GM12878 (cell line): ENCODE measurements at regions not wholly inside any gene's neighbourhood (a gene's known extent, or its start where the extent isn't known, plus 50 kb on each side); places are given as distances from the start of the nearest gene placed in this dataset.

Source experiments
- ATAC-seq: fragments of 200-7000 bp; cut with Tn5 transposase; 3 replicates; pipeline ENCODE4 v1.9.1; 2020; ENCODE audit warnings: mild to moderate bottlenecking, moderate library complexity
- BruUV-seq: library from RNA; stranded (reverse); fragments of 400-500 nt; replicated peaks from 2 replicates; lab custom pipeline; 2021; lab: Mats Ljungman, UMichigan
- CTCF ChIA-PET: fragments of 300-600 bp; sonication (Branson Sonifier 250); formaldehyde crosslinking; extraction: SDS; loops from one replicate; lab custom pipeline; 2021; ENCODE audit warnings: inconsistent platforms; lab: Yijun Ruan, JAX
- POLR2A ChIA-PET: fragments of 350-600 bp; formaldehyde crosslinking; extraction: SDS; loops from one replicate; lab custom pipeline; 2021; ENCODE audit warnings: inconsistent platforms; lab: Charles Lee
- RAD21 ChIA-PET: fragments of 300-600 bp; sonication (Branson Sonifier 250); formaldehyde crosslinking; loops from one replicate; lab custom pipeline; 2023; ENCODE audit warnings: antibody characterized with exemption; ENCODE audit not compliant: unreplicated experiment; lab: Charles Lee
- SMC1A ChIA-PET: fragments of 300-600 bp; sonication (Branson Sonifier 250); formaldehyde crosslinking; loops from one replicate; lab custom pipeline; 2023; ENCODE audit not compliant: unreplicated experiment, uncharacterized antibody; lab: Charles Lee
- DNase-seq: peaks from one replicate; pipeline ENCODE4 v3.0.0-alpha.2; 2011; ENCODE audit warnings: low read depth, low spot score
- FAIRE-seq: peaks from 3 replicates; lab custom pipeline; 2011; peaks lifted over from hg19 to GRCh38; lab: Jason Lieb, UNC
- H2AFZ ChIP-seq: 2 replicates; pipeline ENCODE4 v1.6.0; 2011; ENCODE audit warnings: low read depth, low read length, control low read depth; ENCODE audit not compliant: control insufficient read depth
- H3K27ac ChIP-seq: 2 replicates; pipeline ENCODE4 v1.5.1; 2011; ENCODE audit warnings: control low read depth; ENCODE audit not compliant: control insufficient read depth, insufficient read depth
- H3K27me3 ChIP-seq, 2 experiments: replicated peaks in 1 of 2; 2 replicates each; pipeline versions ENCODE4 v1.6.0 to v1.6.1; 2011; ENCODE audit warnings: low read length in 1 of 2; ENCODE audit not compliant: control insufficient read depth in 2 of 2, insufficient read depth in 2 of 2
- H3K36me3 ChIP-seq, 2 experiments: 2 replicates each; pipeline ENCODE4 v1.5.1; 2011; ENCODE audit warnings: low read length in 1 of 2; ENCODE audit not compliant: control insufficient read depth in 2 of 2, insufficient read depth in 2 of 2
- H3K4me1 ChIP-seq: 2 replicates; pipeline ENCODE4 v1.6.1; 2011; ENCODE audit warnings: mild to moderate bottlenecking, low read length, moderate library complexity, mixed read lengths; ENCODE audit not compliant: control insufficient read depth, insufficient read depth
- H3K4me2 ChIP-seq: 2 replicates; pipeline ENCODE4 v1.6.0; 2011; ENCODE audit warnings: control low read depth; ENCODE audit not compliant: control insufficient read depth, insufficient read depth
- H3K4me3 ChIP-seq: fragments of 200-600 bp; sonication (generic); 2 replicates; pipeline ENCODE4 v1.5.1; 2016
- H3K79me2 ChIP-seq: 2 replicates; pipeline ENCODE4 v1.6.0; 2011; ENCODE audit warnings: low read length; ENCODE audit not compliant: control insufficient read depth, insufficient read depth
- H3K9ac ChIP-seq: 2 replicates; pipeline ENCODE4 v1.8.0; 2011; ENCODE audit warnings: low read length, control low read depth, mixed read lengths; ENCODE audit not compliant: control insufficient read depth, insufficient read depth
- H3K9me3 ChIP-seq: replicated peaks from 3 replicates; pipeline ENCODE4 v1.5.1; 2011; ENCODE audit warnings: mild to moderate bottlenecking, low read length; ENCODE audit not compliant: control insufficient read depth, insufficient read depth
- H4K20me1 ChIP-seq: 2 replicates; pipeline ENCODE4 v1.6.0; 2011; ENCODE audit not compliant: control insufficient read depth, insufficient read depth
- ASH2L ChIP-seq: fragments of 300-600, 200-600 bp; sonication (generic); IDR thresholded peaks from 2 replicates; pipeline ENCODE4 v1.6.1; 2017; ENCODE audit warnings: low read depth, mild to moderate bottlenecking, borderline replicate concordance
- CREB1 ChIP-seq: IDR thresholded peaks from 2 replicates; pipeline ENCODE4 v1.6.1; 2012; ENCODE audit warnings: low read depth, mild to moderate bottlenecking, inconsistent platforms
- EED ChIP-seq: sonication (generic); IDR thresholded peaks from 2 replicates; pipeline ENCODE4 v1.6.1; 2016; ENCODE audit warnings: antibody characterized with exemption, low read depth
- EGR1 ChIP-seq, 2 experiments: IDR thresholded peaks; 1 replicate in 1 of 2; 2 replicates in 1 of 2; pipeline ENCODE4 v1.6.1; 2011 to 2012; ENCODE audit warnings: low read depth in 2 of 2, low read length in 2 of 2, borderline replicate concordance in 1 of 2, mild to moderate bottlenecking in 1 of 2, moderate library complexity in 1 of 2
- JUNB ChIP-seq: IDR thresholded peaks from 2 replicates; pipeline ENCODE4 v1.6.1; 2016; ENCODE audit warnings: antibody characterized with exemption, mild to moderate bottlenecking
- KDM1A ChIP-seq: fragments of 200-600 bp; sonication (generic); IDR thresholded peaks from 2 replicates; pipeline ENCODE4 v1.6.1; 2016; ENCODE audit warnings: borderline replicate concordance
- NFXL1 ChIP-seq: fragments of 450-650 bp; IDR thresholded peaks from 2 replicates; pipeline ENCODE4 v1.6.1; 2017; ENCODE audit warnings: antibody characterized with exemption, mild to moderate bottlenecking, borderline replicate concordance
- RAD21 ChIP-seq: IDR thresholded peaks from 2 replicates; pipeline ENCODE4 v1.6.1; 2011; ENCODE audit warnings: mild to moderate bottlenecking, low read depth, low read length, moderate library complexity; ENCODE audit not compliant: insufficient read depth
- SPI1 ChIP-seq: IDR thresholded peaks from 2 replicates; pipeline ENCODE4 v1.6.1; 2011; ENCODE audit warnings: low read depth, mild to moderate bottlenecking, low read length, moderate library complexity, borderline replicate concordance; ENCODE audit not compliant: insufficient read depth
- SUZ12 ChIP-seq: fragments of 200-600 bp; sonication (generic); IDR thresholded peaks from one replicate; pipeline ENCODE4 v1.6.1; 2018; ENCODE audit warnings: antibody characterized with exemption, mild to moderate bottlenecking; ENCODE audit not compliant: unreplicated experiment
- YY1 ChIP-seq: IDR thresholded peaks from 2 replicates; pipeline ENCODE4 v1.6.1; 2011; ENCODE audit warnings: low read depth, mild to moderate bottlenecking, low read length
- ZNF207 ChIP-seq: fragments of 450-650 bp; IDR thresholded peaks from 2 replicates; pipeline ENCODE4 v1.6.1; 2014; ENCODE audit warnings: antibody characterized with exemption, mild to moderate bottlenecking, borderline replicate concordance
- ZNF24 ChIP-seq: fragments of 450-650 bp; IDR thresholded peaks from 2 replicates; pipeline ENCODE4 v1.6.1; 2017; ENCODE audit warnings: antibody characterized with exemption, mild to moderate bottlenecking
- WGBS: methylation state at CpG from one replicate; pipeline ENCODE4 v1.1.6; 2016; ENCODE audit warnings: low lambda C conversion rate; ENCODE audit not compliant: insufficient replicate concordance, insufficient coverage; ENCODE audit errors: missing lambda C conversion rate; 5-methylcytosine and 5-hydroxymethylcytosine counted together
- in situ Hi-C: fragments of 300-500 bp; cut with MboI; formaldehyde crosslinking; loops from 9 replicates; pipeline ENCODE4 v1.14.3; 2018; ENCODE audit warnings: mixed read lengths
- intact Hi-C: fragments of 100-400 bp; cut with micrococcal nuclease; formaldehyde crosslinking; loops from one replicate; pipeline ENCODE4 v1.14.2; 2022; ENCODE audit not compliant: unreplicated experiment
- TF ChIP-seq, protein P1 (sequence below): IDR thresholded peaks from 2 replicates; pipeline ENCODE4 v1.6.1; 2012; ENCODE audit warnings: low read depth, low read length, improper control_type of control experiment
- TF ChIP-seq, protein P2 (sequence below), 3 experiments: IDR thresholded peaks in 2 of 3; conservative IDR thresholded peaks in 1 of 3; 2 replicates each; pipeline ENCODE4 v1.5.1; 2011; ENCODE audit warnings: low read depth in 3 of 3, low read length in 3 of 3, mild to moderate bottlenecking in 3 of 3, control low read depth in 2 of 3, moderate library complexity in 2 of 3, inconsistent platforms in 1 of 3, mixed read lengths in 1 of 3; ENCODE audit not compliant: control insufficient read depth in 2 of 3, insufficient read depth in 1 of 3; ENCODE audit errors: extremely low read depth in 1 of 3
- TF ChIP-seq, protein P3 (sequence below): fragments of 450-650 bp; IDR thresholded peaks from 2 replicates; pipeline ENCODE4 v1.6.1; 2016; ENCODE audit warnings: mild to moderate bottlenecking, moderate library complexity, borderline replicate concordance
- TF ChIP-seq, protein P4 (sequence below): IDR thresholded peaks from 2 replicates; pipeline ENCODE4 v1.6.1; 2012; ENCODE audit warnings: low read length, inconsistent platforms

DNA sequence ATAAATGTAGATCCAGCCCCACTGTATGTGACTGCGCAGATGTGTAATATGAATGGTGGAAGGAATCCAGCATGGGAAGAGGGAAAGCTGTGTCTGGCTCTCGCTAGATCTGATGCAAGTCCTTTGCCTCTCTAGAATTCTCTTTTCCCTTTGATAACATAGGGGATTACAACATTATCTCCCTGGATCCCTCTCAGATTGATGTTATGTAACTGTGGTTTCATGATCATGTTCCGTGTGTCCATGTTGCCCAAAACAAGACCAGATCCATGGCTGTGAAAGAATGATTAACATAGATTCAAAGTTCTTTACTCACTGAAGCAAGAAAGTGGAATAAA is 184.0 kb upstream of the UBL3 start:
- in situ Hi-C loops: no loop called here
- intact Hi-C loops: no loop called here
- Histone ChIP-seq H3K4me3 (no peak overlapping the region), H3K79me2 (no peaks in the 10 kb centered on the region)
- RAD21 ChIA-PET: no interaction called here
- SMC1A ChIA-PET: no interaction called here
- TF ChIP-seq, protein P1, sequence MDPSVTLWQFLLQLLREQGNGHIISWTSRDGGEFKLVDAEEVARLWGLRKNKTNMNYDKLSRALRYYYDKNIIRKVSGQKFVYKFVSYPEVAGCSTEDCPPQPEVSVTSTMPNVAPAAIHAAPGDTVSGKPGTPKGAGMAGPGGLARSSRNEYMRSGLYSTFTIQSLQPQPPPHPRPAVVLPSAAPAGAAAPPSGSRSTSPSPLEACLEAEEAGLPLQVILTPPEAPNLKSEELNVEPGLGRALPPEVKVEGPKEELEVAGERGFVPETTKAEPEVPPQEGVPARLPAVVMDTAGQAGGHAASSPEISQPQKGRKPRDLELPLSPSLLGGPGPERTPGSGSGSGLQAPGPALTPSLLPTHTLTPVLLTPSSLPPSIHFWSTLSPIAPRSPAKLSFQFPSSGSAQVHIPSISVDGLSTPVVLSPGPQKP: no peak
- TF ChIP-seq KDM1A (no peak), EED (no peak), ZNF207 (no peak), ZNF24 (no peak), SUZ12 (no peak), YY1 (no peak), JUNB (no peak), CREB1 (no peak), NFXL1 (no peak), RAD21 (no peak), EGR1 (IDR thresholded peaks at IDR 0.05; ENCODE audit: borderline replicate concordance in 1 of 2, low read depth in 2 of 2, low read length in 2 of 2) (no peak), ASH2L (no peak), SPI1 (no peak)
- TF ChIP-seq, protein P2, sequence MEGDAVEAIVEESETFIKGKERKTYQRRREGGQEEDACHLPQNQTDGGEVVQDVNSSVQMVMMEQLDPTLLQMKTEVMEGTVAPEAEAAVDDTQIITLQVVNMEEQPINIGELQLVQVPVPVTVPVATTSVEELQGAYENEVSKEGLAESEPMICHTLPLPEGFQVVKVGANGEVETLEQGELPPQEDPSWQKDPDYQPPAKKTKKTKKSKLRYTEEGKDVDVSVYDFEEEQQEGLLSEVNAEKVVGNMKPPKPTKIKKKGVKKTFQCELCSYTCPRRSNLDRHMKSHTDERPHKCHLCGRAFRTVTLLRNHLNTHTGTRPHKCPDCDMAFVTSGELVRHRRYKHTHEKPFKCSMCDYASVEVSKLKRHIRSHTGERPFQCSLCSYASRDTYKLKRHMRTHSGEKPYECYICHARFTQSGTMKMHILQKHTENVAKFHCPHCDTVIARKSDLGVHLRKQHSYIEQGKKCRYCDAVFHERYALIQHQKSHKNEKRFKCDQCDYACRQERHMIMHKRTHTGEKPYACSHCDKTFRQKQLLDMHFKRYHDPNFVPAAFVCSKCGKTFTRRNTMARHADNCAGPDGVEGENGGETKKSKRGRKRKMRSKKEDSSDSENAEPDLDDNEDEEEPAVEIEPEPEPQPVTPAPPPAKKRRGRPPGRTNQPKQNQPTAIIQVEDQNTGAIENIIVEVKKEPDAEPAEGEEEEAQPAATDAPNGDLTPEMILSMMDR (IDR thresholded peaks at IDR 0.05 in 2 of 3, conservative IDR thresholded peaks at IDR 0.05 in 1 of 3; ENCODE audit: control insufficient read depth in 2 of 3, extremely low read depth in 1 of 3, insufficient read depth in 1 of 3, low read depth in 3 of 3, low read length in 3 of 3): no peak
- TF ChIP-seq, protein P3, sequence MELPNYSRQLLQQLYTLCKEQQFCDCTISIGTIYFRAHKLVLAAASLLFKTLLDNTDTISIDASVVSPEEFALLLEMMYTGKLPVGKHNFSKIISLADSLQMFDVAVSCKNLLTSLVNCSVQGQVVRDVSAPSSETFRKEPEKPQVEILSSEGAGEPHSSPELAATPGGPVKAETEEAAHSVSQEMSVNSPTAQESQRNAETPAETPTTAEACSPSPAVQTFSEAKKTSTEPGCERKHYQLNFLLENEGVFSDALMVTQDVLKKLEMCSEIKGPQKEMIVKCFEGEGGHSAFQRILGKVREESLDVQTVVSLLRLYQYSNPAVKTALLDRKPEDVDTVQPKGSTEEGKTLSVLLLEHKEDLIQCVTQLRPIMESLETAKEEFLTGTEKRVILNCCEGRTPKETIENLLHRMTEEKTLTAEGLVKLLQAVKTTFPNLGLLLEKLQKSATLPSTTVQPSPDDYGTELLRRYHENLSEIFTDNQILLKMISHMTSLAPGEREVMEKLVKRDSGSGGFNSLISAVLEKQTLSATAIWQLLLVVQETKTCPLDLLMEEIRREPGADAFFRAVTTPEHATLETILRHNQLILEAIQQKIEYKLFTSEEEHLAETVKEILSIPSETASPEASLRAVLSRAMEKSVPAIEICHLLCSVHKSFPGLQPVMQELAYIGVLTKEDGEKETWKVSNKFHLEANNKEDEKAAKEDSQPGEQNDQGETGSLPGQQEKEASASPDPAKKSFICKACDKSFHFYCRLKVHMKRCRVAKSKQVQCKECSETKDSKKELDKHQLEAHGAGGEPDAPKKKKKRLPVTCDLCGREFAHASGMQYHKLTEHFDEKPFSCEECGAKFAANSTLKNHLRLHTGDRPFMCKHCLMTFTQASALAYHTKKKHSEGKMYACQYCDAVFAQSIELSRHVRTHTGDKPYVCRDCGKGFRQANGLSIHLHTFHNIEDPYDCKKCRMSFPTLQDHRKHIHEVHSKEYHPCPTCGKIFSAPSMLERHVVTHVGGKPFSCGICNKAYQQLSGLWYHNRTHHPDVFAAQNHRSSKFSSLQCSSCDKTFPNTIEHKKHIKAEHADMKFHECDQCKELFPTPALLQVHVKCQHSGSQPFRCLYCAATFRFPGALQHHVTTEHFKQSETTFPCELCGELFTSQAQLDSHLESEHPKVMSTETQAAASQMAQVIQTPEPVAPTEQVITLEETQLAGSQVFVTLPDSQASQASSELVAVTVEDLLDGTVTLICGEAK: no peak
- TF ChIP-seq, protein P4, sequence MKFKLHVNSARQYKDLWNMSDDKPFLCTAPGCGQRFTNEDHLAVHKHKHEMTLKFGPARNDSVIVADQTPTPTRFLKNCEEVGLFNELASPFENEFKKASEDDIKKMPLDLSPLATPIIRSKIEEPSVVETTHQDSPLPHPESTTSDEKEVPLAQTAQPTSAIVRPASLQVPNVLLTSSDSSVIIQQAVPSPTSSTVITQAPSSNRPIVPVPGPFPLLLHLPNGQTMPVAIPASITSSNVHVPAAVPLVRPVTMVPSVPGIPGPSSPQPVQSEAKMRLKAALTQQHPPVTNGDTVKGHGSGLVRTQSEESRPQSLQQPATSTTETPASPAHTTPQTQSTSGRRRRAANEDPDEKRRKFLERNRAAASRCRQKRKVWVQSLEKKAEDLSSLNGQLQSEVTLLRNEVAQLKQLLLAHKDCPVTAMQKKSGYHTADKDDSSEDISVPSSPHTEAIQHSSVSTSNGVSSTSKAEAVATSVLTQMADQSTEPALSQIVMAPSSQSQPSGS: no peak
- TF ChIP-seq, all 136 proteins: peak for 0
- H3K36me3 ChIP-seq: no peaks in the 10 kb centered on the region
- H3K4me1 ChIP-seq: no peaks in the 10 kb centered on the region
- H3K4me2 ChIP-seq: no peak overlapping the region
- FAIRE-seq (no peak), ATAC-seq (no peak), DNase-seq (no peak)
- ChIA-PET CTCF (no interaction called here), POLR2A (no interaction called here)
- H3K27ac ChIP-seq: no peak overlapping the region
- H2AFZ ChIP-seq: no peak overlapping the region
- H3K9ac ChIP-seq: no peak overlapping the region
- WGBS: 33% methylated on average over 3 of the region's 3 CpGs
- 0 out of 4 replicates have a peak, but pooled peaks cover 0 to 5% of the 10 kb centered on the region in 2 experiments for H3K27me3 ChIP-seq
- no peaks in the 10 kb centered on the region for H4K20me1 ChIP-seq
- no peaks in the 10 kb centered on the region for H3K9me3 ChIP-seq
- no TSS peak for BruUV-seq
